IMR-90 (cell line): ENCODE measurements at regions not wholly inside any gene's neighbourhood (a gene's known extent, or its start where the extent isn't known, plus 50 kb on each side); places are given as distances from the start of the nearest gene placed in this dataset.

ENCODE experiments used
- ATAC-seq: fragments of 200-7000 bp; cut with Tn5 transposase; 2 replicates; pipeline ENCODE4 v1.9.1; 2020; ENCODE audit warnings: low read depth, mild to moderate bottlenecking, moderate library complexity
- BruUV-seq: library from RNA; stranded (reverse); fragments of 400-500 nt; replicated peaks from 2 replicates; lab custom pipeline; 2021; lab: Mats Ljungman, UMichigan
- CTCF ChIA-PET: fragments of 300-600 bp; formaldehyde crosslinking; extraction: SDS; loops from one replicate; lab custom pipeline; 2021; ENCODE audit warnings: antibody characterized with exemption; lab: Yijun Ruan, JAX
- POLR2A ChIA-PET: fragments of 300-600 bp; sonication (Branson Sonifier 250); formaldehyde crosslinking; loops from one replicate; lab custom pipeline; 2022; ENCODE audit warnings: antibody characterized with exemption; ENCODE audit not compliant: unreplicated experiment; lab: Charles Lee
- DNase-seq: peaks from one replicate; pipeline ENCODE4 v3.0.0; 2013
- H2AFZ ChIP-seq: replicated peaks from 2 replicates; pipeline ENCODE3; 2013; ENCODE audit warnings: low read length, mild to moderate bottlenecking; ENCODE audit not compliant: poor library complexity
- H2AK5ac ChIP-seq: 2 replicates; pipeline ENCODE4 v1.6.1; 2013; ENCODE audit warnings: low read depth, low read length, inconsistent platforms
- H2AK9ac ChIP-seq: replicated peaks from 2 replicates; pipeline ENCODE3; 2013; ENCODE audit warnings: mild to moderate bottlenecking, low read depth, low read length, moderate library complexity; ENCODE audit not compliant: poor library complexity
- H2BK120ac ChIP-seq: 2 replicates; pipeline ENCODE4 v1.6.1; 2013; ENCODE audit warnings: low read depth, low read length, inconsistent platforms
- H2BK15ac ChIP-seq: 3 replicates; pipeline ENCODE4 v1.6.1; 2013; ENCODE audit warnings: low read depth, low read length, inconsistent platforms
- H2BK20ac ChIP-seq: 2 replicates; pipeline ENCODE4 v1.6.1; 2013; ENCODE audit warnings: low read depth, mild to moderate bottlenecking, inconsistent platforms, low read length, moderate library complexity
- H2BK5ac ChIP-seq: 2 replicates; pipeline ENCODE4 v1.6.1; 2013; ENCODE audit warnings: mild to moderate bottlenecking, low read depth, low read length, inconsistent platforms; ENCODE audit not compliant: poor library complexity, severe bottlenecking
- H3K14ac ChIP-seq: replicated peaks from 2 replicates; pipeline ENCODE4 v1.6.1; 2013; ENCODE audit warnings: low read depth, low read length, inconsistent platforms
- H3K18ac ChIP-seq: 2 replicates; pipeline ENCODE4 v1.6.1; 2013; ENCODE audit warnings: low read depth, low read length, control low read depth
- H3K23ac ChIP-seq: 2 replicates; pipeline ENCODE4 v1.6.1; 2013; ENCODE audit warnings: low read depth, low read length, inconsistent platforms
- H3K27ac ChIP-seq: 2 replicates; pipeline ENCODE4 v1.5.1; 2013; ENCODE audit warnings: mild to moderate bottlenecking, control low read depth, low read length; ENCODE audit not compliant: insufficient read depth
- H3K27me3 ChIP-seq: 2 replicates; pipeline ENCODE4 v1.6.1; 2013; ENCODE audit warnings: low read length; ENCODE audit not compliant: control insufficient read depth, insufficient read depth
- H3K36me3 ChIP-seq: 2 replicates; pipeline ENCODE4 v1.6.1; 2013; ENCODE audit warnings: low read length, mixed read lengths; ENCODE audit not compliant: control insufficient read depth, insufficient read depth
- H3K4ac ChIP-seq: 2 replicates; pipeline ENCODE4 v1.6.1; 2013; ENCODE audit warnings: low read depth, low read length, inconsistent platforms
- H3K4me1 ChIP-seq: 2 replicates; pipeline ENCODE4 v1.6.1; 2013; ENCODE audit warnings: low read length, mixed read lengths; ENCODE audit not compliant: control insufficient read depth, insufficient read depth
- H3K4me2 ChIP-seq: 2 replicates; pipeline ENCODE4 v1.6.1; 2013; ENCODE audit warnings: low read depth, mild to moderate bottlenecking, control low read depth, low read length, moderate library complexity
- H3K4me3 ChIP-seq: 2 replicates; pipeline ENCODE4 v1.5.1; 2013; ENCODE audit warnings: low read depth, mild to moderate bottlenecking, control low read depth, low read length, moderate library complexity; ENCODE audit not compliant: insufficient read depth
- H3K56ac ChIP-seq: 2 replicates; pipeline ENCODE4 v1.6.1; 2013; ENCODE audit warnings: low read length, inconsistent platforms; ENCODE audit not compliant: insufficient read depth; ENCODE audit errors: extremely low read depth
- H3K79me1 ChIP-seq, 2 experiments: 2 replicates each; pipeline ENCODE4 v1.6.1; 2013; ENCODE audit warnings: low read length in 2 of 2, inconsistent platforms in 1 of 2, low read depth in 1 of 2
- H3K9ac ChIP-seq: 2 replicates; pipeline ENCODE4 v1.6.1; 2013; ENCODE audit warnings: low read depth, low read length, control low read depth
- H3K9me1 ChIP-seq: 2 replicates; pipeline ENCODE4 v1.6.1; 2013; ENCODE audit warnings: low read length, inconsistent platforms; ENCODE audit not compliant: insufficient read depth
- H3K9me3 ChIP-seq: 2 replicates; pipeline ENCODE4 v1.6.1; 2013; ENCODE audit warnings: low read length; ENCODE audit not compliant: control insufficient read depth, insufficient read depth
- H4K20me1 ChIP-seq: 2 replicates; pipeline ENCODE4 v1.6.1; 2013; ENCODE audit warnings: low read length, inconsistent platforms; ENCODE audit not compliant: insufficient read depth
- H4K5ac ChIP-seq: 2 replicates; pipeline ENCODE4 v1.6.1; 2013; ENCODE audit warnings: mild to moderate bottlenecking, low read depth, low read length, control low read depth
- H4K8ac ChIP-seq, 2 experiments: 2 replicates each; pipeline ENCODE4 v1.6.1; 2013; ENCODE audit warnings: low read depth in 2 of 2, low read length in 2 of 2, control low read depth in 1 of 2, inconsistent platforms in 1 of 2
- H4K91ac ChIP-seq: 2 replicates; pipeline ENCODE4 v1.6.1; 2013; ENCODE audit warnings: low read depth, low read length, inconsistent platforms; ENCODE audit not compliant: insufficient read depth
- CEBPB ChIP-seq: IDR thresholded peaks from 2 replicates; pipeline ENCODE4 v1.6.1; 2012; ENCODE audit warnings: low read depth, low read length, improper control_type of control experiment
- CHD1 ChIP-seq: IDR thresholded peaks from 2 replicates; pipeline ENCODE4 v1.6.1; 2012; ENCODE audit warnings: low read depth, low read length, improper control_type of control experiment
- CTCF ChIP-seq: conservative IDR thresholded peaks from 2 replicates; pipeline ENCODE4 v1.5.1; 2012; ENCODE audit warnings: mild to moderate bottlenecking, low read depth, low read length, improper control_type of control experiment
- MAFK ChIP-seq: IDR thresholded peaks from 2 replicates; pipeline ENCODE4 v1.6.1; 2012; ENCODE audit warnings: low read depth, low read length, improper control_type of control experiment
- MAZ ChIP-seq: IDR thresholded peaks from 2 replicates; pipeline ENCODE4 v1.6.1; 2012; ENCODE audit warnings: low read depth, mild to moderate bottlenecking, low read length, improper control_type of control experiment, moderate library complexity, borderline replicate concordance
- MXI1 ChIP-seq: IDR thresholded peaks from 2 replicates; pipeline ENCODE4 v1.6.1; 2012; ENCODE audit warnings: low read depth, mild to moderate bottlenecking, low read length, moderate library complexity, borderline replicate concordance
- POLR2A ChIP-seq: IDR thresholded peaks from 2 replicates; pipeline ENCODE4 v1.6.1; 2012; ENCODE audit warnings: mild to moderate bottlenecking, low read depth, low read length
- RAD21 ChIP-seq: IDR thresholded peaks from 2 replicates; pipeline ENCODE4 v1.6.1; 2012; ENCODE audit warnings: low read length, improper control_type of control experiment
- RCOR1 ChIP-seq: IDR thresholded peaks from 2 replicates; pipeline ENCODE4 v1.6.1; 2012; ENCODE audit warnings: mild to moderate bottlenecking, low read length, improper control_type of control experiment; ENCODE audit not compliant: insufficient replicate concordance
- WGBS, 2 experiments: methylation state at CpG; one replicate each; pipeline versions ENCODE4 v1.1.5 to v1.1.7; 2013; ENCODE audit warnings: missing lambda C conversion rate in 2 of 2; ENCODE audit not compliant: insufficient read length in 1 of 2; ENCODE audit errors: extremely low coverage in 2 of 2; 5-methylcytosine and 5-hydroxymethylcytosine counted together
- dilution Hi-C: fragments of 300-500 bp; cut with HindIII; formaldehyde crosslinking; loops from one replicate; pipeline ENCODE4 v1.14.3; 2018; ENCODE audit warnings: low sequenced_read_pairs; ENCODE audit not compliant: unreplicated experiment
- in situ Hi-C: fragments of 300-500 bp; cut with MboI; formaldehyde crosslinking; loops from 3 replicates; pipeline ENCODE4 v1.14.3; 2019; ENCODE audit warnings: low sequenced_read_pairs, inconsistent platforms, mixed read lengths
- intact Hi-C: fragments of 100-400 bp; cut with micrococcal nuclease; formaldehyde crosslinking; loops from 2 replicates; pipeline ENCODE4 v1.10.0; 2022

DNA sequence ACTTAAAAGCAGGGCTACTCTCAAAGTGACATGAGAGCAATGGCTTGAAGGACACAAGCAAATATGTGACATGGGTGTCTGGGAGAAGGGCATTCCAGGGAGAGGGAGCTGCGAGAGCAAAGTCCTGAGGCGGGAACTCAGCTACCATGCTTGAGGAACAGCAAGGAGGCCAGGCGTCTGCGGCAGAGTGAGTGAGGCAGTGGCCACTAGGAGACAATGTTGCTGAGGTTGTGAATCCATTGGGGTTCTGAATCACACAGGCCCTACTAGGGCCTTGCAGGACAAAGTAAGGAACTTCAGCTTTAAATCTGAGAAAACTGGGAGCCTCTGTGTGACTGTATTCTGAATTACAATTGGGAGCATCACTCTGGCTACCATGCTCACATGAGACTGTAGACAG, 94.1 kb upstream of the PRICKLE2 start:
- Histone ChIP-seq H3K27ac (no peak overlapping the region), H2BK120ac (peak overlapping the region; percentile 26; the same call in 1 of the 2 replicates), H4K91ac (peak overlapping the region; percentile 18; the same call in 1 of the 2 replicates), H2AFZ (peak overlapping the region; percentile 38), H3K79me1 (peaks cover 0 to 11% of the 10 kb centered on the region in 2 experiments; a peak in 1 of 4 replicates), H3K9ac (no peak overlapping the region), H2AK5ac (peak overlapping the region; percentile 61), H3K14ac (no peak overlapping the region), H3K4me2 (no peak overlapping the region), H3K18ac (no peak overlapping the region), H2BK20ac (no peak overlapping the region; the same call in 1 of the 2 replicates), H3K36me3 (no peaks in the 10 kb centered on the region), H4K20me1 (no peaks in the 10 kb centered on the region), H3K9me1 (peaks cover 7% of the 10 kb centered on the region), H3K4me3 (no peak overlapping the region), H3K23ac (no peak overlapping the region), H3K56ac (no peak overlapping the region), H2AK9ac (no peak overlapping the region), H2BK15ac (0 out of 3 replicates have a peak overlapping the region, but pooled peaks have one; percentile 28), H4K5ac (no peak overlapping the region), H3K27me3 (no peaks in the 10 kb centered on the region), H3K9me3 (no peaks in the 10 kb centered on the region), H3K4me1 (peaks cover 5% of the 10 kb centered on the region), H4K8ac (no peak overlapping the region; a peak in 1 of 4 replicates), H3K4ac (no peak overlapping the region), H2BK5ac (no peak overlapping the region)
- DNase-seq (no peak), ATAC-seq (no peak)
- intact Hi-C loops, result no loop called here
- dilution Hi-C loops, result no loop called here
- BruUV-seq, result no TSS peak
- in situ Hi-C loops, result no loop called here
- ChIA-PET POLR2A (no interaction called here), CTCF (no interaction called here)
- 100% methylated on average over 2 of the region's 4 CpGs; no CpG with 5 or more reads in 1 of the 2 experiments for WGBS, 2 experiments
- TF ChIP-seq CHD1, result no peak
- TF ChIP-seq MAZ, result no peak
- 0 out of 2 replicates have a peak, but pooled peaks have one; percentile 22 for TF ChIP-seq CTCF
- TF ChIP-seq RAD21, result no peak
- no peak for TF ChIP-seq MXI1
- TF ChIP-seq POLR2A, result no peak
- no peak for TF ChIP-seq CEBPB
- TF ChIP-seq RCOR1, result no peak
- no peak for TF ChIP-seq MAFK
